ENCODE measurements at regions not wholly inside any gene's neighbourhood (a gene's known extent, or its start where the extent isn't known, plus 50 kb on each side); places are given as distances from the start of the nearest gene placed in this dataset.

DNA sequence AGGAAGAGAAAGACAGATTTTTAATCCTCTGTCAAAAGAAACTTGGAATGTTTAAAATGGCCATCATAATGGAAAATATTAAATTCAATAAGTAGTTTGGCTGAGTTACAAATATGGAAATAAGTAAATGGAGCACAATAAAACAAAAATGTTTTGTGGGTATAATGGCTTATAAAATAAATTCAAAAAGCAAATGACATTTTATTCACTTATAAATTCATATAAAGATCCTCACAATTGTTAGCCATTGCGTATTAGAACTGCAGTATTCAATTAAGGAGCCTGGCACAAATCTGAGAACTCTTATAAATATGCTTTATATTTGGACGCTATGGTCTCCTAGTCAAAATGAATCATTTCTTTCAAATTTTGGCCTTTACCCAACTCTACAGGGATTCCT lies 339.0 kb upstream of the PABPC4L start:
- Mint-ChIP-seq H3K36me3 (ENCODE audit: low read depth, unreplicated experiment) (no peaks in the 10 kb centered on the region), H3K9me3 (ENCODE audit: unreplicated experiment) (no peaks in the 10 kb centered on the region), H3K27me3 (ENCODE audit: low read depth, unreplicated experiment) (no peaks in the 10 kb centered on the region), H3K4me1 (ENCODE audit: low read depth, unreplicated experiment) (no peaks in the 10 kb centered on the region), H3K27ac (ENCODE audit: unreplicated experiment) (no peak overlapping the region), H3K4me3 (ENCODE audit: unreplicated experiment) (no peak overlapping the region)
- peaks cover 2% of the 10 kb centered on the region for H3K27me3 ChIP-seq (ENCODE audit: insufficient read depth, low read length)
- no peaks in the 10 kb centered on the region for H3K4me1 ChIP-seq (ENCODE audit: insufficient read depth, low read length)
- H3K9me3 ChIP-seq (ENCODE audit: insufficient read depth, low read depth, low read length) = no peaks in the 10 kb centered on the region
- H3K36me3 ChIP-seq (ENCODE audit: insufficient read depth, low read length) = no peaks in the 10 kb centered on the region
- DNase-seq (ENCODE audit: low read depth) (no peak), FAIRE-seq (no peak)
- no peak overlapping the region for H3K27ac ChIP-seq (ENCODE audit: low read depth, low read length)
- no peak overlapping the region for H3K9ac ChIP-seq (ENCODE audit: low read length)
- H4K20me1 ChIP-seq (ENCODE audit: insufficient read depth, low read length) = no peaks in the 10 kb centered on the region
- no peak overlapping the region for H2AFZ ChIP-seq (ENCODE audit: low read depth, low read length)
- no peak for TF ChIP-seq EZH2 (IDR thresholded peaks at IDR 0.05; ENCODE audit: insufficient read depth, low read length)
- TF ChIP-seq, protein P1, sequence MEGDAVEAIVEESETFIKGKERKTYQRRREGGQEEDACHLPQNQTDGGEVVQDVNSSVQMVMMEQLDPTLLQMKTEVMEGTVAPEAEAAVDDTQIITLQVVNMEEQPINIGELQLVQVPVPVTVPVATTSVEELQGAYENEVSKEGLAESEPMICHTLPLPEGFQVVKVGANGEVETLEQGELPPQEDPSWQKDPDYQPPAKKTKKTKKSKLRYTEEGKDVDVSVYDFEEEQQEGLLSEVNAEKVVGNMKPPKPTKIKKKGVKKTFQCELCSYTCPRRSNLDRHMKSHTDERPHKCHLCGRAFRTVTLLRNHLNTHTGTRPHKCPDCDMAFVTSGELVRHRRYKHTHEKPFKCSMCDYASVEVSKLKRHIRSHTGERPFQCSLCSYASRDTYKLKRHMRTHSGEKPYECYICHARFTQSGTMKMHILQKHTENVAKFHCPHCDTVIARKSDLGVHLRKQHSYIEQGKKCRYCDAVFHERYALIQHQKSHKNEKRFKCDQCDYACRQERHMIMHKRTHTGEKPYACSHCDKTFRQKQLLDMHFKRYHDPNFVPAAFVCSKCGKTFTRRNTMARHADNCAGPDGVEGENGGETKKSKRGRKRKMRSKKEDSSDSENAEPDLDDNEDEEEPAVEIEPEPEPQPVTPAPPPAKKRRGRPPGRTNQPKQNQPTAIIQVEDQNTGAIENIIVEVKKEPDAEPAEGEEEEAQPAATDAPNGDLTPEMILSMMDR (IDR thresholded peaks at IDR 0.05; ENCODE audit: insufficient read depth, low read depth, low read length) = no peak
- H3K4me3 ChIP-seq (ENCODE audit: insufficient read depth, low read depth, low read length) = no peak overlapping the region
- H3K79me2 ChIP-seq (ENCODE audit: insufficient read depth, low read length) = no peaks in the 10 kb centered on the region
- no peak overlapping the region for H3K4me2 ChIP-seq (ENCODE audit: low read length)

DNA sequence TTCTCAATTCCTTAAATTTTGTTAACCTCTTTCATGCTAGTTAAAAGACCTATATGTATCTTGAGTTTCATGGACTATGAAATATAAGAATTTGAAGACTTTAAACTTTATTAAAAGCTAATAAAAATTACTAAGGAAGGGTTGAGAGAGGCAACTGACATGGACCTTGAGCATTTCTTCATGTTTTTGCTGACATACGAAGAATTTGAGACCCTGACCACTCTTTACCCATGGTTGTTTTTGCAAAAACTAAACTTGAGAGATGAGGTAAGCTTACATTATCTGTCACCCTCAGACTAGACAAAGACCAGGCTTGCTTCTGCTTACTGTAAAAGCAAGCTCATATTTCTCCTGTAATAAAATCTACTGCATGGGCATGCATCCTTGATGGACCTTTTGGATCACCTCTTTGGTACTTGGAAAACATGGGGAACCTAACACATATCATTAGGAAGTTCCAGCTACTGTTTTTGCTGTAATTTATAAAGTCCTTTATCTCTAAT lies 338.2 kb upstream of the PABPC4L start:
- Histone ChIP-seq H4K20me1 (ENCODE audit: insufficient read depth, low read length) (no peaks in the 10 kb centered on the region), H3K36me3 (ENCODE audit: insufficient read depth, low read length) (no peaks in the 10 kb centered on the region), H3K9me3 (ENCODE audit: insufficient read depth, low read depth, low read length) (no peaks in the 10 kb centered on the region), H3K4me2 (ENCODE audit: low read length) (no peak overlapping the region), H2AFZ (ENCODE audit: low read depth, low read length) (no peak overlapping the region), H3K4me3 (ENCODE audit: insufficient read depth, low read depth, low read length) (no peak overlapping the region), H3K79me2 (ENCODE audit: insufficient read depth, low read length) (no peaks in the 10 kb centered on the region), H3K9ac (ENCODE audit: low read length) (no peak overlapping the region), H3K4me1 (ENCODE audit: insufficient read depth, low read length) (no peaks in the 10 kb centered on the region), H3K27me3 (ENCODE audit: insufficient read depth, low read length) (peaks cover 2% of the 10 kb centered on the region), H3K27ac (ENCODE audit: low read depth, low read length) (no peak overlapping the region)
- no peak for DNase-seq (ENCODE audit: low read depth)
- H3K27ac Mint-ChIP-seq (ENCODE audit: unreplicated experiment) = no peak overlapping the region
- H3K36me3 Mint-ChIP-seq (ENCODE audit: low read depth, unreplicated experiment) = no peaks in the 10 kb centered on the region
- no peak overlapping the region for H3K4me3 Mint-ChIP-seq (ENCODE audit: unreplicated experiment)
- H3K9me3 Mint-ChIP-seq (ENCODE audit: unreplicated experiment) = no peaks in the 10 kb centered on the region
- no peak for FAIRE-seq
- H3K27me3 Mint-ChIP-seq (ENCODE audit: low read depth, unreplicated experiment) = no peaks in the 10 kb centered on the region
- TF ChIP-seq EZH2 (IDR thresholded peaks at IDR 0.05; ENCODE audit: insufficient read depth, low read length) = no peak
- TF ChIP-seq, protein P1 (IDR thresholded peaks at IDR 0.05; ENCODE audit: insufficient read depth, low read depth, low read length) = no peak
- H3K4me1 Mint-ChIP-seq (ENCODE audit: low read depth, unreplicated experiment) = no peaks in the 10 kb centered on the region

DNA sequence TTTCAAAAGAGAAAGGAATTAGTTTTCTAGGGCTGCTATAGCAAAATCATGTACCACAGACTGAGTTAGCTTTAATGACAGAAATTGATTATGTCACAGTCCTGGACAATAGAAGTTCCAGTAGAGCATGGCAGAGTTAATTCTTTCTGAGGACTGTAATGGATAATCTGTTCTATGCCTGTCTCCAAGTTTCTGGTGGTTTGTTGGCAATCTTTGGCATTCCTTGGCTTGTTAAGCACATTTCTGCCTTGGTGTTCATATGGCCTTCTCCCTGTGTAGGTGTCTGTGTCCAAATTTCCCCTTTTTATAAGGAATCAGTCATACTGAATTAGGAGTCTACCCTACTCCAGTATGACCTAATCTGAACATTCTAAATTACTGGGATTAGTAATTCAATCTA lies 336.1 kb upstream of the PABPC4L start:
- no peak for FAIRE-seq
- H3K79me2 ChIP-seq (ENCODE audit: insufficient read depth, low read length) = no peaks in the 10 kb centered on the region
- no peaks in the 10 kb centered on the region for H3K9me3 ChIP-seq (ENCODE audit: insufficient read depth, low read depth, low read length)
- Mint-ChIP-seq H3K4me1 (ENCODE audit: low read depth, unreplicated experiment) (no peaks in the 10 kb centered on the region), H3K4me3 (ENCODE audit: unreplicated experiment) (no peak overlapping the region), H3K9me3 (ENCODE audit: unreplicated experiment) (no peaks in the 10 kb centered on the region), H3K27me3 (ENCODE audit: low read depth, unreplicated experiment) (no peaks in the 10 kb centered on the region), H3K36me3 (ENCODE audit: low read depth, unreplicated experiment) (no peaks in the 10 kb centered on the region), H3K27ac (ENCODE audit: unreplicated experiment) (no peak overlapping the region)
- no peak overlapping the region for H3K4me2 ChIP-seq (ENCODE audit: low read length)
- no peak overlapping the region for H3K9ac ChIP-seq (ENCODE audit: low read length)
- H2AFZ ChIP-seq (ENCODE audit: low read depth, low read length) = no peak overlapping the region
- no peaks in the 10 kb centered on the region for H4K20me1 ChIP-seq (ENCODE audit: insufficient read depth, low read length)
- DNase-seq (ENCODE audit: low read depth) = peak; percentile 13
- no peaks in the 10 kb centered on the region for H3K4me1 ChIP-seq (ENCODE audit: insufficient read depth, low read length)
- H3K27me3 ChIP-seq (ENCODE audit: insufficient read depth, low read length) = peaks cover 2% of the 10 kb centered on the region
- H3K4me3 ChIP-seq (ENCODE audit: insufficient read depth, low read depth, low read length) = no peak overlapping the region
- TF ChIP-seq EZH2 (IDR thresholded peaks at IDR 0.05; ENCODE audit: insufficient read depth, low read length) = no peak
- TF ChIP-seq, protein P1 (IDR thresholded peaks at IDR 0.05; ENCODE audit: insufficient read depth, low read depth, low read length) = no peak
- H3K36me3 ChIP-seq (ENCODE audit: insufficient read depth, low read length) = no peaks in the 10 kb centered on the region
- no peak overlapping the region for H3K27ac ChIP-seq (ENCODE audit: low read depth, low read length)

Measured in astrocyte (in vitro differentiated cells and primary cell).